WI38 (cell line): ENCODE measurements at regions not wholly inside any gene's neighbourhood (a gene's known extent, or its start where the extent isn't known, plus 50 kb on each side); places are given as distances from the start of the nearest gene placed in this dataset.
"Not testable (repeated sequence)": the region's sequence is repeated elsewhere in the genome, so short reads cannot be mapped to it uniquely, and the experiment has no call there.

Experiments
- H3K4me3 ChIP-seq: 2 replicates; pipeline ENCODE4 v1.5.1; 2011; ENCODE audit warnings: low read depth, mild to moderate bottlenecking, control low read depth, low read length
- CTCF ChIP-seq: IDR thresholded peaks from 2 replicates; pipeline ENCODE4 v1.5.1; 2012; ENCODE audit warnings: low read depth, mild to moderate bottlenecking, control low read depth, low read length

DNA sequence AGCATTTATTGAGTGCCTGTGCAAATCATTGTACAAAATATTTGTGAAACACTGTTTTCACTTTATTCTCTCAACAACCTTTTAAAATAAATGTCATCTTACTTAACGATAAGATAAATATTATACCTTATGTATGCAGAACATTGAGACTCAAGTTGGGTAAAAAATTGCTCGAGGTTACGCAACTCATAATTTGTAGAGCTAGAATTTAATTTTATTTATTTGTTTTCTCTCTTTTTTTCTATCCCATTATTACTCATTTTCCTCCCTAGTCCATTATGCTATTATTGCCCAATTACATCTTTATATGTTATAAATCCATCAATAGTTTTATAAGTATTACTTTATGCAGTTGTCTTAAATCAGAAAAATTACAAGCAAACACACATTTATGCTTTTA, 77.4 kb upstream of the ELOVL5 start:
- H3K4me3 ChIP-seq = no peak overlapping the region
- no peak for TF ChIP-seq CTCF

DNA sequence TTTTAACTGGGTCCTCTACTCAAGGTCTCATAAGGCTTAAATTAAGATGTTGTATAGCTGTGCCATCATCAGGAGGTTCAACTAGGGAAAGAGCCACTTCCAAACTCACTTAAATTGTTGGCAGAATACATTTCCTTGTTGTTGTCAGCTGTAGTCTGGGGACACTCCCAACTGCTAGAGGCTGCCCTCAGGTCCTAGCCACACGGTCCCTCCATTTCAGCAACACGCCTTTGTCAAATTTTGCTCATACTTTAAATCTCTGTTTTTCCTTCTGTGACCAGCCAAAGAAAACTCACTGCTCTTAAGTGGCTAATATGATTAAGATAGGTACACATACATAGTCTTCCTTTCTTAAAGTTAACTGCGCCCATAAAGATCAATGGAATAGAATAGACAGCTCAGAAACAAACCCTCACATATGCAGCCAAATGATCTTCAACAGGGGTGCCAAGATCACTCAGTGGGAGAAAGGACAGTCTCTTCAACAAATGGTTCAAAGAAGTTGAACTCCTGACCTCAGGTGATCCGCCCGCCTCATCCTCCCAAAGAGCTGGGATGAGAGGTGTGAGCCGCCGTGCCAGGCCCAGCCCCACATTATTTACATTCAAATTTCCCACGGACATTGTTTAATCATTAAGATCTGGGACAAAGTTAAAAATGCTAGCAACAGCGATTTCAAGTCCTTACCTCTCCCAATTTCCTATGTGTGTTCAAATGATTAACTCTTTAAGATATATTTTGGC, 76.4 kb upstream of the ELOVL5 start:
- TF ChIP-seq CTCF = no peak
- H3K4me3 ChIP-seq = no peak overlapping the region

DNA sequence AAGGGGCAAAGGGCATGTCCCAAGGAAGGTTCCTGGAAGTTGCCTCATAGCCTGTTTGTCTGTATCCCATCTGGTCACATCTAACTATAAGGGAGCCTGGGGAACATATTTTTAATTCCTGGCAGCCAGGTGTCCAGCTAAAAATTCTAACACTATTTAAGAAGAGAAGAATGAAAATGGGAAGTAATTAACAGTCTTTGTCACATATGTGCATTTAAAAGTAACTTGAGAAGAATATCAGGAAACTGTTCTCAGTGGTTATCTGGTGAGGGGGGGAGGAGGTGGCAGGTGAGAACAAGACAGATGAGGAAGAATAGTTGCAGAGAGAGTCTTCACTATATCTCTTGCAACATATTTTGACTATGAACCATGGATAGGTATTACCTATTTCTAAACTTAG, 75.5 kb upstream of the ELOVL5 start:
- no peak for TF ChIP-seq CTCF
- no peak overlapping the region for H3K4me3 ChIP-seq

DNA sequence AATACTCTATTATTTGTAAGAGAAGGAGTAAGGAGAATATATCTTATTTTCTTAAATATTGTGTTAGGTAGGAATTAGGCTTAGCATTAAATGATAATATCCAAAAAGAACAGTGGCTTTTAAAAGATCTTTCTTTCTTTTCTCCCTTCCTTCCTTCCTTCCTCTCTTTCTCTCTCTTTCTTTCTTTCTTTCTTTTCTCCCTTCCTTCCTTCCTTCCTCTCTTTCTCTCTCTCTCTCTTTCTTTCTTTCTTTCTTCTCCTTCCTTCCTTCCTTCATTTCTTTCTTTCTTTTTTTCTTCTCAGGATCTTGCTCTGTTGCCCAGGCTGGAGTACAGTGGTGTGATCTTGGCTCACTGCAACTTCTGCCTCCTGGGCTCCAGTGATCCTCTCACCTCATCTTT, 74.8 kb upstream of the ELOVL5 start:
- not testable (repeated sequence) for H3K4me3 ChIP-seq

GRCh38 chr6:53419026-53419425, 70.3 kb upstream of the ELOVL5 start:
- H3K4me3 ChIP-seq = no peak overlapping the region
- TF ChIP-seq CTCF = no peak

- no peak overlapping the region for H3K4me3 ChIP-seq
- no peak for TF ChIP-seq CTCF
These were observed 69.5 kb upstream of the ELOVL5 start for GRCh38 chr6:53418288-53418687.

- no peak for TF ChIP-seq CTCF
- no peak overlapping the region for H3K4me3 ChIP-seq
These were observed 68.4 kb upstream of the ELOVL5 start for GRCh38 chr6:53417141-53417540.

DNA sequence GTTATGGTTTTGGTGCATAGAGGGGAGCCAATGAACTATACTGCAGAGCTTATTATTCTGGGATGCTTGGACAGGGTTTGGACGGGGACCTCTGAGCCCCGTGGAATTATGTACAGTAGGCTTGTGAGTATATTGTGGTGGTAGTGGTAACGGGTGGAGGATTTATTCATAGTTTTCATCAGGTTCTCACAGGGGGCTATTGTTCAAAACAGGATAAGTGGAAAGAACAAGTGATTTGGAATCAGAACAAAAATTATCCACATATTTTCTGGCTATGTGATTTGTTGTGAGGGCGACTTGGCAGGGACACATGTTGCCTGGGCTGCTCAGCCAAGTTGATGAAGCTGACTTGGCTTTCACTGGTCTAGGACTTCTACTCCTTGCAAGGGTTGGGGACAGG, 64.6 kb upstream of the ELOVL5 start:
- H3K4me3 ChIP-seq = no peak overlapping the region
- TF ChIP-seq CTCF = no peak
